ENCODE measurements at regions not wholly inside any gene's neighbourhood (a gene's known extent, or its start where the extent isn't known, plus 50 kb on each side); places are given as distances from the start of the nearest gene placed in this dataset.

- no peaks in the 10 kb centered on the region for H4K20me1 ChIP-seq (ENCODE audit: insufficient read depth, low read length, poor library complexity, severe bottlenecking)
- H3K9me3 ChIP-seq (ENCODE audit: insufficient read depth, low read depth, low read length) = no peaks in the 10 kb centered on the region; the same call in 1 of the 2 replicates
- no peaks in the 10 kb centered on the region for H3K27me3 ChIP-seq (ENCODE audit: insufficient read depth, low read length, poor library complexity, severe bottlenecking)
- TF ChIP-seq CTCF (conservative IDR thresholded peaks at IDR 0.05; ENCODE audit: low read length) = no peak
- no peak overlapping the region for H3K9ac ChIP-seq (ENCODE audit: low read depth, low read length, poor library complexity, severe bottlenecking)
- H3K4me3 ChIP-seq (ENCODE audit: low read length, poor library complexity, severe bottlenecking) = no peak overlapping the region
- no peaks in the 10 kb centered on the region for H3K4me1 ChIP-seq (ENCODE audit: insufficient read depth, low read length, poor library complexity, severe bottlenecking)
- H2AFZ ChIP-seq (ENCODE audit: low read length) = no peak overlapping the region
- no peaks in the 10 kb centered on the region for H3F3A ChIP-seq (ENCODE audit: low read depth)
- no peaks in the 10 kb centered on the region for H3K36me3 ChIP-seq (ENCODE audit: insufficient read depth, low read length)
- H3K9me2 ChIP-seq (replicated peaks; ENCODE audit: low read depth, low read length) = no peaks in the 10 kb centered on the region
- H3K79me2 ChIP-seq (ENCODE audit: insufficient read depth, low read length) = no peaks in the 10 kb centered on the region
- H3K4me2 ChIP-seq (ENCODE audit: low read depth, low read length, poor library complexity, severe bottlenecking) = no peak overlapping the region
Observed at GRCh38 chr7:41130086-41130485, 572.8 kb downstream of the INHBA start.

GRCh38 chr7:41125343-41125742 lies 577.5 kb downstream of the INHBA start:
- Histone ChIP-seq H3K79me2 (ENCODE audit: insufficient read depth, low read length) (no peaks in the 10 kb centered on the region), H3K27me3 (ENCODE audit: insufficient read depth, low read length, poor library complexity, severe bottlenecking) (no peaks in the 10 kb centered on the region), H3F3A (ENCODE audit: low read depth) (no peaks in the 10 kb centered on the region), H3K4me1 (ENCODE audit: insufficient read depth, low read length, poor library complexity, severe bottlenecking) (no peaks in the 10 kb centered on the region), H4K20me1 (ENCODE audit: insufficient read depth, low read length, poor library complexity, severe bottlenecking) (no peaks in the 10 kb centered on the region), H2AFZ (ENCODE audit: low read length) (no peak overlapping the region), H3K9me3 (ENCODE audit: insufficient read depth, low read depth, low read length) (no peaks in the 10 kb centered on the region; the same call in 1 of the 2 replicates), H3K36me3 (ENCODE audit: insufficient read depth, low read length) (no peaks in the 10 kb centered on the region), H3K4me3 (ENCODE audit: low read length, poor library complexity, severe bottlenecking) (no peak overlapping the region), H3K4me2 (ENCODE audit: low read depth, low read length, poor library complexity, severe bottlenecking) (no peak overlapping the region), H3K9ac (ENCODE audit: low read depth, low read length, poor library complexity, severe bottlenecking) (no peak overlapping the region), H3K9me2 (replicated peaks; ENCODE audit: low read depth, low read length) (no peaks in the 10 kb centered on the region)
- no peak for TF ChIP-seq CTCF (conservative IDR thresholded peaks at IDR 0.05; ENCODE audit: low read length)
- no peak for TF ChIP-seq EZH2phosphoT487 (IDR thresholded peaks at IDR 0.05; ENCODE audit: borderline replicate concordance)

GRCh38 chr7:41122256-41122987 lies 580.5 kb downstream of the INHBA start:
- H3F3A ChIP-seq (ENCODE audit: low read depth) = no peaks in the 10 kb centered on the region
- TF ChIP-seq EZH2phosphoT487 (IDR thresholded peaks at IDR 0.05; ENCODE audit: borderline replicate concordance) (no peak), CTCF (conservative IDR thresholded peaks at IDR 0.05; ENCODE audit: low read length) (no peak)

More at GRCh38 chr7:41122256-41122987, 580.5 kb downstream of the INHBA start:
- Histone ChIP-seq H3K4me3 (ENCODE audit: low read length, poor library complexity, severe bottlenecking) (no peak overlapping the region), H3K27me3 (ENCODE audit: insufficient read depth, low read length, poor library complexity, severe bottlenecking) (no peaks in the 10 kb centered on the region), H3K4me2 (ENCODE audit: low read depth, low read length, poor library complexity, severe bottlenecking) (no peak overlapping the region), H3K36me3 (ENCODE audit: insufficient read depth, low read length) (no peaks in the 10 kb centered on the region), H4K20me1 (ENCODE audit: insufficient read depth, low read length, poor library complexity, severe bottlenecking) (no peaks in the 10 kb centered on the region), H3K9me3 (ENCODE audit: insufficient read depth, low read depth, low read length) (no peaks in the 10 kb centered on the region; the same call in 1 of the 2 replicates), H3K9me2 (replicated peaks; ENCODE audit: low read depth, low read length) (no peaks in the 10 kb centered on the region), H3K9ac (ENCODE audit: low read depth, low read length, poor library complexity, severe bottlenecking) (no peak overlapping the region), H3K4me1 (ENCODE audit: insufficient read depth, low read length, poor library complexity, severe bottlenecking) (no peaks in the 10 kb centered on the region), H2AFZ (ENCODE audit: low read length) (no peak overlapping the region), H3K79me2 (ENCODE audit: insufficient read depth, low read length) (no peaks in the 10 kb centered on the region)
